HepG2 (cell line): ENCODE measurements at regions not wholly inside any gene's neighbourhood (a gene's known extent, or its start where the extent isn't known, plus 50 kb on each side); places are given as distances from the start of the nearest gene placed in this dataset.

Experiments
- ATAC-seq: fragments of 200-7000 bp; cut with Tn5 transposase; 3 replicates; pipeline ENCODE4 v1.9.1; 2020; ENCODE audit warnings: mild to moderate bottlenecking, moderate library complexity
- BruUV-seq: library from RNA; stranded (reverse); fragments of 400-500 nt; replicated peaks from 2 replicates; lab custom pipeline; 2021; lab: Mats Ljungman, UMichigan
- CTCF ChIA-PET: fragments of 300-600 bp; formaldehyde crosslinking; extraction: SDS; loops from one replicate; lab custom pipeline; 2021; ENCODE audit warnings: low total read pairs, inconsistent platforms, low intra/inter-chr PET ratio; lab: Yijun Ruan, JAX
- POLR2A ChIA-PET: fragments of 350-600 bp; sonication (Branson Sonifier 250); formaldehyde crosslinking; loops from one replicate; lab custom pipeline; 2020; ENCODE audit warnings: antibody characterized with exemption, inconsistent platforms; lab: Yijun Ruan, JAX
- DNase-seq: peaks from one replicate; pipeline ENCODE4 v3.0.0-alpha.2; 2015; ENCODE audit warnings: low spot score
- FAIRE-seq: peaks from 3 replicates; lab custom pipeline; 2011; peaks lifted over from hg19 to GRCh38; lab: Jason Lieb, UNC
- H2AFZ ChIP-seq: one replicate; pipeline ENCODE4 v1.6.1; 2011; ENCODE audit warnings: low read length, inconsistent platforms
- H3K27ac ChIP-seq: fragments of 300-600 bp; 3 replicates; pipeline ENCODE4 v1.8.0; 2011; ENCODE audit warnings: mixed run types, mild to moderate bottlenecking, mixed read lengths, low read length, inconsistent platforms; ENCODE audit not compliant: insufficient read depth; ENCODE audit errors: extremely low read length
- H3K27me3 ChIP-seq, 2 experiments: fragments of 200-600 bp in 1 of 2; 2 replicates in 1 of 2; 3 replicates in 1 of 2; pipeline versions ENCODE4 v1.6.0 to v1.8.0; 2011; ENCODE audit warnings: low read length in 2 of 2, mild to moderate bottlenecking in 2 of 2, moderate library complexity in 2 of 2, inconsistent platforms in 1 of 2; ENCODE audit not compliant: insufficient read depth in 2 of 2, control insufficient read depth in 1 of 2
- H3K36me3 ChIP-seq, 2 experiments: fragments of 200-600 bp in 1 of 2; replicated peaks in 1 of 2; 2 replicates in 1 of 2; 3 replicates in 1 of 2; pipeline versions ENCODE4 v1.5.1 to v1.8.0; 2011; ENCODE audit warnings: low read length in 2 of 2, inconsistent platforms in 1 of 2; ENCODE audit not compliant: insufficient read depth in 2 of 2, control insufficient read depth in 1 of 2
- H3K4me1 ChIP-seq: 2 replicates; pipeline ENCODE4 v1.5.1; 2012; ENCODE audit warnings: low read length, inconsistent platforms; ENCODE audit not compliant: insufficient read depth
- H3K4me2 ChIP-seq: 2 replicates; pipeline ENCODE4 v1.6.0; 2011; ENCODE audit warnings: low read depth, low read length, inconsistent platforms
- H3K4me3 ChIP-seq, 3 experiments: fragments of 200-600 bp in 1 of 3; sonication (generic), shearing (Covaris generic) in 1 of 3; replicated peaks in 1 of 3; 2 replicates each; pipeline ENCODE4 v1.5.1; 2011 to 2016; ENCODE audit warnings: low read length in 3 of 3, inconsistent platforms in 2 of 3, low read depth in 2 of 3, mild to moderate bottlenecking in 2 of 3, control low read depth in 1 of 3, mixed read lengths in 1 of 3; ENCODE audit not compliant: insufficient read depth in 1 of 3
- H3K79me2 ChIP-seq: one replicate; pipeline ENCODE4 v1.6.1; 2011; ENCODE audit warnings: low read length, inconsistent platforms; ENCODE audit not compliant: insufficient read depth
- H3K9ac ChIP-seq: 2 replicates; pipeline ENCODE4 v1.6.0; 2011; ENCODE audit warnings: mild to moderate bottlenecking, low read depth, low read length, inconsistent platforms; ENCODE audit not compliant: insufficient read depth
- H3K9me3 ChIP-seq: 2 replicates; pipeline ENCODE4 v1.5.1; 2012; ENCODE audit warnings: mild to moderate bottlenecking, low read length
- H4K20me1 ChIP-seq: 2 replicates; pipeline ENCODE4 v1.6.0; 2011; ENCODE audit warnings: inconsistent platforms, mild to moderate bottlenecking, low read length, moderate library complexity; ENCODE audit not compliant: insufficient read depth
- ARNT ChIP-seq: fragments of 450-650 bp; IDR thresholded peaks from 2 replicates; pipeline ENCODE4 v1.6.1; 2017
- ATF2 ChIP-seq: sonication (generic); formaldehyde crosslinking; IDR thresholded peaks from 2 replicates; pipeline ENCODE4 v1.4.0; 2020; ENCODE audit warnings: missing genetic modification reagents
- CEBPZ ChIP-seq: IDR thresholded peaks from 2 replicates; pipeline ENCODE4 v1.6.1; 2012; ENCODE audit warnings: low read length, improper control_type of control experiment
- HOXA5 ChIP-seq: sonication (generic); formaldehyde crosslinking; IDR thresholded peaks from 2 replicates; pipeline ENCODE4 v1.4.0; 2020; ENCODE audit warnings: missing genetic modification reagents
- ISX ChIP-seq: sonication (generic); formaldehyde crosslinking; conservative IDR thresholded peaks from 2 replicates; pipeline ENCODE4 v1.5.0; 2020; ENCODE audit warnings: missing genetic modification reagents
- MEIS2 ChIP-seq: sonication (generic); formaldehyde crosslinking; IDR thresholded peaks from 2 replicates; pipeline ENCODE4 v1.9.0; 2021; ENCODE audit warnings: mild to moderate bottlenecking, missing genetic modification reagents
- NR1H2 ChIP-seq: sonication (generic); formaldehyde crosslinking; IDR thresholded peaks from 2 replicates; pipeline ENCODE4 v1.8.1; 2022; ENCODE audit warnings: low read depth, missing genetic modification reagents, borderline replicate concordance
- SALL2 ChIP-seq: sonication (generic); formaldehyde crosslinking; IDR thresholded peaks from 2 replicates; pipeline ENCODE4 v1.8.1; 2023; ENCODE audit warnings: mild to moderate bottlenecking, missing genetic modification reagents, inconsistent platforms
- SOX6 ChIP-seq, 2 experiments: fragments of 450-650 bp in 1 of 2; sonication (generic) in 1 of 2; formaldehyde crosslinking in 1 of 2; IDR thresholded peaks; 2 replicates each; pipeline versions ENCODE4 v1.4.0 to v1.6.1; 2017 to 2020; ENCODE audit warnings: antibody characterized with exemption in 1 of 2, mild to moderate bottlenecking in 1 of 2, missing genetic modification reagents in 1 of 2
- U2AF1 ChIP-seq: fragments of 200-400 bp; formaldehyde crosslinking; optimal IDR thresholded peaks from 2 replicates; pipeline ENCODE3; 2017; ENCODE audit warnings: mild to moderate bottlenecking, low read depth, low read length
- ZNF224 ChIP-seq: sonication (generic); formaldehyde crosslinking; IDR thresholded peaks from 2 replicates; pipeline ENCODE4 v1.5.0; 2020; ENCODE audit warnings: mild to moderate bottlenecking, missing genetic modification reagents
- ZNF609 ChIP-seq: sonication (generic); formaldehyde crosslinking; IDR thresholded peaks from 2 replicates; pipeline ENCODE4 v1.4.0; 2020; ENCODE audit warnings: mild to moderate bottlenecking, missing genetic modification reagents, borderline replicate concordance
- WGBS: methylation state at CpG from one replicate; pipeline ENCODE4 v1.1.6; 2017; ENCODE audit warnings: low lambda C conversion rate; 5-methylcytosine and 5-hydroxymethylcytosine counted together
- in situ Hi-C: cut with HindIII; loops from 2 replicates; pipeline ENCODE4 v1.10.0; 2017; ENCODE audit warnings: low pct_unique_long_range_greater_than_20kb; ENCODE audit not compliant: extremely low pct_ligation_motif_present
- intact Hi-C: fragments of 100-400 bp; cut with micrococcal nuclease; formaldehyde crosslinking; loops from one replicate; pipeline ENCODE4 v1.10.0; 2022; ENCODE audit not compliant: unreplicated experiment

DNA sequence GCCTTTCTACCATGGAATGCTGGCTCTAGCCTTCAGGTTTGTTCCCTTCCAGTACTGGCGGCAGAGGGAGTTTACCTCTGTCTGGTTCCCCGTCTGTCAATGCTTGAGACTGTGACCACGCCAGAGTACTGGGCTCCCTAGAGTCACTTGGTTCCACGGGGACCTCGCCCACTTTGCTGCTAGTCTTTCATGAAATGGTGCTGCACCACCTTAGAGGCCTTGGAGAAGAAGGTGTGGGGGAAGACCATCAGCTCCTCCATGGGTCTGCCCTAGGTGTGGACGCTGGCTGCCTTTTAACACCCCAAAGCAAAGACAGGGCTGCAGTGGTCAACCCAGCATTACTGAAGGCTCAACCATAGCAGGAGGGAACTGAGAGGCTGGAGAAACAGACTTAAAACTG lies 55.3 kb upstream of the KSR1 start:
- ATAC-seq: no peak
- 11% methylated on average over 6 of the region's 6 CpGs for WGBS
- no TSS peak for BruUV-seq
- Histone ChIP-seq H3K4me3 (no peak overlapping the region), H4K20me1 (no peaks in the 10 kb centered on the region), H3K27ac (no peak overlapping the region), H3K79me2 (no peaks in the 10 kb centered on the region), H3K9ac (no peak overlapping the region), H2AFZ (no peak overlapping the region), H3K36me3 (no peaks in the 10 kb centered on the region), H3K9me3 (no peaks in the 10 kb centered on the region), H3K4me1 (no peaks in the 10 kb centered on the region), H3K27me3 (peaks cover 0 to 13% of the 10 kb centered on the region in 2 experiments; a peak in 2 of 5 replicates), H3K4me2 (no peak overlapping the region)
- TF ChIP-seq U2AF1 (no peak), NR1H2 (CRISPR knock-in tag) (no peak), ARNT (no peak), SOX6 (IDR thresholded peaks at IDR 0.05) (no peak), SOX6 (CRISPR knock-in tag; IDR thresholded peaks at IDR 0.05) (no peak), CEBPZ (no peak), MEIS2 (CRISPR knock-in tag) (no peak), ATF2 (no peak), ZNF224 (no peak), ISX (no peak), ZNF609 (CRISPR knock-in tag) (no peak), HOXA5 (CRISPR knock-in tag) (no peak), SALL2 (no peak)
- DNase-seq: no peak
- CTCF ChIA-PET: no interaction called here
- no peak for FAIRE-seq
- intact Hi-C loops (no loop called here), in situ Hi-C loops (no loop called here)
- POLR2A ChIA-PET: no interaction called here
